Central memory CD8-positive, alpha-beta T cell (primary cell): ENCODE measurements at regions not wholly inside any gene's neighbourhood (a gene's known extent, or its start where the extent isn't known, plus 50 kb on each side); places are given as distances from the start of the nearest gene placed in this dataset.
"Not testable (repeated sequence)": the region's sequence is repeated elsewhere in the genome, so short reads cannot be mapped to it uniquely, and the experiment has no call there.

Experiments used
- ATAC-seq: fragments of 150-1000 bp; cut with Tn5 transposase; replicated peaks from 2 replicates; pipeline ENCODE4 v1.10.0; 2022; ENCODE audit warnings: mild to moderate bottlenecking, moderate FRiP score, moderate number of reproducible peaks; ENCODE audit not compliant: poor library complexity, severe bottlenecking; ENCODE audit errors: extremely low read depth
- DNase-seq, 2 donors: peaks; one replicate each; pipeline ENCODE4 v3.0.0; 2021; ENCODE audit warnings: low spot score in 2 of 2
- H3K27ac Mint-ChIP-seq: one replicate; pipeline ENCODE4 v1.8.0; 2022; ENCODE audit warnings: low read depth, mild to moderate bottlenecking, moderate library complexity, mixed read lengths
- H3K27me3 Mint-ChIP-seq: one replicate; pipeline ENCODE4 v1.8.0; 2022; ENCODE audit warnings: mixed read lengths
- H3K36me3 Mint-ChIP-seq: one replicate; pipeline ENCODE4 v1.8.0; 2022; ENCODE audit warnings: mild to moderate bottlenecking, moderate library complexity, mixed read lengths; ENCODE audit not compliant: insufficient read depth
- H3K4me1 Mint-ChIP-seq: one replicate; pipeline ENCODE4 v1.8.0; 2022; ENCODE audit warnings: mixed read lengths
- H3K4me3 Mint-ChIP-seq: one replicate; pipeline ENCODE4 v1.8.0; 2022; ENCODE audit warnings: mild to moderate bottlenecking, moderate library complexity, mixed read lengths
- H3K9me3 Mint-ChIP-seq: one replicate; pipeline ENCODE4 v1.8.0; 2022; ENCODE audit warnings: mixed read lengths

- no peaks in the 10 kb centered on the region for H3K9me3 Mint-ChIP-seq
- H3K4me3 Mint-ChIP-seq: no peak overlapping the region
- H3K27me3 Mint-ChIP-seq: peaks cover 18% of the 10 kb centered on the region
- H3K4me1 Mint-ChIP-seq: no peaks in the 10 kb centered on the region
- DNase-seq (no peak), ATAC-seq (no peak)
- H3K27ac Mint-ChIP-seq: no peak overlapping the region
- no peaks in the 10 kb centered on the region for H3K36me3 Mint-ChIP-seq
Measured at GRCh38 chrX:130556951-130557350, 155.2 kb downstream of the RBMX2 start.

- no peak for DNase-seq
- Mint-ChIP-seq H3K9me3 (no peaks in the 10 kb centered on the region), H3K4me3 (no peak overlapping the region), H3K27ac (no peak overlapping the region), H3K4me1 (no peaks in the 10 kb centered on the region), H3K36me3 (no peaks in the 10 kb centered on the region), H3K27me3 (peaks cover 15% of the 10 kb centered on the region)
- no peak for ATAC-seq
Measured at GRCh38 chrX:130560544-130560943, 158.8 kb downstream of the RBMX2 start.

- Mint-ChIP-seq H3K27ac (no peak overlapping the region), H3K9me3 (no peaks in the 10 kb centered on the region), H3K36me3 (no peaks in the 10 kb centered on the region), H3K4me1 (no peaks in the 10 kb centered on the region), H3K4me3 (no peak overlapping the region), H3K27me3 (peaks cover 11% of the 10 kb centered on the region)
- ATAC-seq: no peak
- DNase-seq: no peak
Measured at GRCh38 chrX:130561930-130562329, 160.1 kb downstream of the RBMX2 start.

GRCh38 chrX:130563476-130563875 is 161.7 kb downstream of the RBMX2 start:
- no peaks in the 10 kb centered on the region for H3K4me1 Mint-ChIP-seq
- peaks cover 11% of the 10 kb centered on the region for H3K27me3 Mint-ChIP-seq
- H3K9me3 Mint-ChIP-seq: no peaks in the 10 kb centered on the region
- DNase-seq (no peak), ATAC-seq (no peak)
- H3K36me3 Mint-ChIP-seq: no peaks in the 10 kb centered on the region
- no peak overlapping the region for H3K27ac Mint-ChIP-seq
- H3K4me3 Mint-ChIP-seq: no peak overlapping the region

GRCh38 chrX:130566028-130566683 is 164.4 kb downstream of the RBMX2 start:
- no peak for ATAC-seq
- Mint-ChIP-seq H3K4me3 (no peak overlapping the region), H3K4me1 (no peaks in the 10 kb centered on the region), H3K9me3 (no peaks in the 10 kb centered on the region), H3K27me3 (peaks cover 11% of the 10 kb centered on the region), H3K27ac (no peak overlapping the region), H3K36me3 (no peaks in the 10 kb centered on the region)
- DNase-seq: no peak

GRCh38 chrX:130573030-130573429 is 171.2 kb downstream of the RBMX2 start:
- not testable (repeated sequence) for H3K36me3 Mint-ChIP-seq, H3K27ac Mint-ChIP-seq, ATAC-seq, DNase-seq, H3K9me3 Mint-ChIP-seq, H3K27me3 Mint-ChIP-seq, H3K4me3 Mint-ChIP-seq, H3K4me1 Mint-ChIP-seq
